GM23338 (cell line): ENCODE measurements at regions not wholly inside any gene's neighbourhood (a gene's known extent, or its start where the extent isn't known, plus 50 kb on each side); places are given as distances from the start of the nearest gene placed in this dataset.

Experiments
- ATAC-seq: fragments of 200-7000 bp; cut with Tn5 transposase; 3 replicates; pipeline ENCODE4 v1.9.1; 2020
- DNase-seq: peaks from one replicate; pipeline ENCODE4 v3.0.0-alpha.2; 2015; ENCODE audit warnings: low spot score
- H2AFZ ChIP-seq: fragments of 200-600 bp; sonication (generic); 2 replicates; pipeline ENCODE4 v1.8.0; 2016; ENCODE audit warnings: antibody characterized with exemption, mild to moderate bottlenecking, moderate library complexity
- H3F3A ChIP-seq: fragments of 200-600 bp; sonication (generic); replicated peaks from 2 replicates; pipeline ENCODE4 v1.8.0; 2017; ENCODE audit warnings: antibody characterized with exemption, mixed run types, low read depth
- H3K27ac ChIP-seq: fragments of 200-600 bp; sonication (generic); 2 replicates; pipeline ENCODE4 v1.6.1; 2016; ENCODE audit warnings: low read depth
- H3K27me3 ChIP-seq: fragments of 200-600 bp; sonication (generic); 2 replicates; pipeline ENCODE4 v1.8.0; 2016; ENCODE audit warnings: mild to moderate bottlenecking, mixed run types, moderate library complexity; ENCODE audit not compliant: insufficient read depth
- H3K36me3 ChIP-seq: fragments of 200-600 bp; sonication (generic); 2 replicates; pipeline ENCODE4 v1.8.0; 2016; ENCODE audit warnings: mild to moderate bottlenecking; ENCODE audit not compliant: insufficient read depth
- H3K4me1 ChIP-seq: fragments of 200-600 bp; sonication (generic); 2 replicates; pipeline ENCODE4 v1.8.0; 2016; ENCODE audit warnings: mild to moderate bottlenecking, moderate library complexity; ENCODE audit not compliant: insufficient read depth
- H3K4me2 ChIP-seq: fragments of 200-600 bp; sonication (generic); 2 replicates; pipeline ENCODE4 v1.7.1; 2017; ENCODE audit warnings: mixed run types
- H3K4me3 ChIP-seq: fragments of 200-600 bp; sonication (generic); 2 replicates; pipeline ENCODE4 v1.6.1; 2016; ENCODE audit warnings: mixed run types
- H3K79me2 ChIP-seq: fragments of 200-600 bp; sonication (generic); replicated peaks from 2 replicates; pipeline ENCODE4 v1.8.0; 2017; ENCODE audit warnings: mild to moderate bottlenecking; ENCODE audit not compliant: insufficient read depth
- H3K9me2 ChIP-seq: fragments of 200-600 bp; sonication (generic); 2 replicates; pipeline ENCODE4 v1.8.0; 2017; ENCODE audit not compliant: insufficient read depth
- H4K20me1 ChIP-seq: fragments of 200-600 bp; sonication (generic); replicated peaks from 2 replicates; pipeline ENCODE4 v1.8.0; 2017; ENCODE audit warnings: mild to moderate bottlenecking; ENCODE audit not compliant: insufficient read depth
- H3K27ac Mint-ChIP-seq: 2 replicates; pipeline ENCODE4 v1.8.0; 2020; ENCODE audit warnings: inconsistent platforms, mild to moderate bottlenecking, moderate library complexity, mixed read lengths
- H3K27me3 Mint-ChIP-seq: 3 replicates; pipeline ENCODE4 v1.8.0; 2022; ENCODE audit warnings: low read depth, mild to moderate bottlenecking, moderate library complexity, mixed read lengths, inconsistent platforms; ENCODE audit not compliant: insufficient read depth, poor library complexity
- H3K36me3 Mint-ChIP-seq: 3 replicates; pipeline ENCODE4 v1.8.0; 2021; ENCODE audit warnings: low read depth, mild to moderate bottlenecking, inconsistent platforms, moderate library complexity, mixed read lengths
- H3K4me1 Mint-ChIP-seq: 3 replicates; pipeline ENCODE4 v1.8.0; 2020; ENCODE audit warnings: mild to moderate bottlenecking, inconsistent platforms, mixed read lengths
- H3K4me3 Mint-ChIP-seq: 3 replicates; pipeline ENCODE4 v1.8.0; 2021; ENCODE audit warnings: moderate library complexity, mild to moderate bottlenecking, inconsistent platforms, mixed read lengths
- H3K9me3 Mint-ChIP-seq: 3 replicates; pipeline ENCODE4 v1.8.0; 2020; ENCODE audit warnings: moderate library complexity, mild to moderate bottlenecking, inconsistent platforms, mixed read lengths
- CREB1 ChIP-seq: fragments of 250-450 bp; sonication (Bioruptor Pico); IDR thresholded peaks from 2 replicates; pipeline ENCODE4 v1.5.0; 2020; ENCODE audit warnings: low read depth, mild to moderate bottlenecking, moderate library complexity
- ETS1 ChIP-seq: IDR thresholded peaks from 2 replicates; pipeline ENCODE4 v1.6.1; 2016; ENCODE audit warnings: antibody characterized with exemption
- JUNB ChIP-seq: IDR thresholded peaks from one replicate; pipeline ENCODE4 v1.6.1; 2016; ENCODE audit warnings: antibody characterized with exemption; ENCODE audit not compliant: unreplicated experiment
- NANOG ChIP-seq: IDR thresholded peaks from 2 replicates; pipeline ENCODE4 v1.6.1; 2016; ENCODE audit warnings: antibody characterized with exemption, borderline replicate concordance
- TF ChIP-seq, protein P1 (sequence below): fragments of 250-450 bp; sonication (Bioruptor Pico); IDR thresholded peaks from 2 replicates; pipeline ENCODE4 v1.5.0; 2020; ENCODE audit warnings: mild to moderate bottlenecking, moderate library complexity

DNA sequence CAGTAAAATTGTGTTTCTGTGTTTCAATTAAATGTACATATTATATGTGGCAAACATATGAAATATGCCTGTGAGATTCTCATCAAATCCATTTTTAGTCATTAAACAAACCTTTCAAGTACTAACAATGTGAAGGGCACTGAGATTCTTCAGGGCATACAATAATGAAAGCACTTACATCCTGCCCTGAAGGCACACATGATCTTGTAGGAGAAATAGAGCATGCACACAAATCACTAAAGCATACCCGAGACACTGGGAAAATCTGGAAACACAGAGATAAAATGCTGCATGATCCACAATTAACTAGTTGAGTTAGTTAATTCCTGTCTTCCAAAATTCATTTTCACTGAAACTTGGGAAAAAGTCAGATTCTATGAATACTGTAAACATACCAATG lies 810.5 kb upstream of the NECTIN3 start:
- Histone ChIP-seq H3K9me2 (peaks cover 5% of the 10 kb centered on the region; the same call in 1 of the 2 replicates), H4K20me1 (no peaks in the 10 kb centered on the region), H3K4me1 (peaks cover 15% of the 10 kb centered on the region), H2AFZ (no peak overlapping the region), H3K36me3 (no peaks in the 10 kb centered on the region), H3K4me2 (no peak overlapping the region), H3F3A (no peaks in the 10 kb centered on the region), H3K4me3 (no peak overlapping the region), H3K27me3 (no peaks in the 10 kb centered on the region), H3K79me2 (no peaks in the 10 kb centered on the region), H3K27ac (no peak overlapping the region)
- H3K27me3 Mint-ChIP-seq, result no peaks in the 10 kb centered on the region
- ATAC-seq (no peak), DNase-seq (no peak)
- H3K4me1 Mint-ChIP-seq, result peaks cover 21% of the 10 kb centered on the region
- H3K9me3 Mint-ChIP-seq, result no peaks in the 10 kb centered on the region
- no peak overlapping the region; the same call in 1 of the 2 replicates for H3K27ac Mint-ChIP-seq
- TF ChIP-seq, protein P1, sequence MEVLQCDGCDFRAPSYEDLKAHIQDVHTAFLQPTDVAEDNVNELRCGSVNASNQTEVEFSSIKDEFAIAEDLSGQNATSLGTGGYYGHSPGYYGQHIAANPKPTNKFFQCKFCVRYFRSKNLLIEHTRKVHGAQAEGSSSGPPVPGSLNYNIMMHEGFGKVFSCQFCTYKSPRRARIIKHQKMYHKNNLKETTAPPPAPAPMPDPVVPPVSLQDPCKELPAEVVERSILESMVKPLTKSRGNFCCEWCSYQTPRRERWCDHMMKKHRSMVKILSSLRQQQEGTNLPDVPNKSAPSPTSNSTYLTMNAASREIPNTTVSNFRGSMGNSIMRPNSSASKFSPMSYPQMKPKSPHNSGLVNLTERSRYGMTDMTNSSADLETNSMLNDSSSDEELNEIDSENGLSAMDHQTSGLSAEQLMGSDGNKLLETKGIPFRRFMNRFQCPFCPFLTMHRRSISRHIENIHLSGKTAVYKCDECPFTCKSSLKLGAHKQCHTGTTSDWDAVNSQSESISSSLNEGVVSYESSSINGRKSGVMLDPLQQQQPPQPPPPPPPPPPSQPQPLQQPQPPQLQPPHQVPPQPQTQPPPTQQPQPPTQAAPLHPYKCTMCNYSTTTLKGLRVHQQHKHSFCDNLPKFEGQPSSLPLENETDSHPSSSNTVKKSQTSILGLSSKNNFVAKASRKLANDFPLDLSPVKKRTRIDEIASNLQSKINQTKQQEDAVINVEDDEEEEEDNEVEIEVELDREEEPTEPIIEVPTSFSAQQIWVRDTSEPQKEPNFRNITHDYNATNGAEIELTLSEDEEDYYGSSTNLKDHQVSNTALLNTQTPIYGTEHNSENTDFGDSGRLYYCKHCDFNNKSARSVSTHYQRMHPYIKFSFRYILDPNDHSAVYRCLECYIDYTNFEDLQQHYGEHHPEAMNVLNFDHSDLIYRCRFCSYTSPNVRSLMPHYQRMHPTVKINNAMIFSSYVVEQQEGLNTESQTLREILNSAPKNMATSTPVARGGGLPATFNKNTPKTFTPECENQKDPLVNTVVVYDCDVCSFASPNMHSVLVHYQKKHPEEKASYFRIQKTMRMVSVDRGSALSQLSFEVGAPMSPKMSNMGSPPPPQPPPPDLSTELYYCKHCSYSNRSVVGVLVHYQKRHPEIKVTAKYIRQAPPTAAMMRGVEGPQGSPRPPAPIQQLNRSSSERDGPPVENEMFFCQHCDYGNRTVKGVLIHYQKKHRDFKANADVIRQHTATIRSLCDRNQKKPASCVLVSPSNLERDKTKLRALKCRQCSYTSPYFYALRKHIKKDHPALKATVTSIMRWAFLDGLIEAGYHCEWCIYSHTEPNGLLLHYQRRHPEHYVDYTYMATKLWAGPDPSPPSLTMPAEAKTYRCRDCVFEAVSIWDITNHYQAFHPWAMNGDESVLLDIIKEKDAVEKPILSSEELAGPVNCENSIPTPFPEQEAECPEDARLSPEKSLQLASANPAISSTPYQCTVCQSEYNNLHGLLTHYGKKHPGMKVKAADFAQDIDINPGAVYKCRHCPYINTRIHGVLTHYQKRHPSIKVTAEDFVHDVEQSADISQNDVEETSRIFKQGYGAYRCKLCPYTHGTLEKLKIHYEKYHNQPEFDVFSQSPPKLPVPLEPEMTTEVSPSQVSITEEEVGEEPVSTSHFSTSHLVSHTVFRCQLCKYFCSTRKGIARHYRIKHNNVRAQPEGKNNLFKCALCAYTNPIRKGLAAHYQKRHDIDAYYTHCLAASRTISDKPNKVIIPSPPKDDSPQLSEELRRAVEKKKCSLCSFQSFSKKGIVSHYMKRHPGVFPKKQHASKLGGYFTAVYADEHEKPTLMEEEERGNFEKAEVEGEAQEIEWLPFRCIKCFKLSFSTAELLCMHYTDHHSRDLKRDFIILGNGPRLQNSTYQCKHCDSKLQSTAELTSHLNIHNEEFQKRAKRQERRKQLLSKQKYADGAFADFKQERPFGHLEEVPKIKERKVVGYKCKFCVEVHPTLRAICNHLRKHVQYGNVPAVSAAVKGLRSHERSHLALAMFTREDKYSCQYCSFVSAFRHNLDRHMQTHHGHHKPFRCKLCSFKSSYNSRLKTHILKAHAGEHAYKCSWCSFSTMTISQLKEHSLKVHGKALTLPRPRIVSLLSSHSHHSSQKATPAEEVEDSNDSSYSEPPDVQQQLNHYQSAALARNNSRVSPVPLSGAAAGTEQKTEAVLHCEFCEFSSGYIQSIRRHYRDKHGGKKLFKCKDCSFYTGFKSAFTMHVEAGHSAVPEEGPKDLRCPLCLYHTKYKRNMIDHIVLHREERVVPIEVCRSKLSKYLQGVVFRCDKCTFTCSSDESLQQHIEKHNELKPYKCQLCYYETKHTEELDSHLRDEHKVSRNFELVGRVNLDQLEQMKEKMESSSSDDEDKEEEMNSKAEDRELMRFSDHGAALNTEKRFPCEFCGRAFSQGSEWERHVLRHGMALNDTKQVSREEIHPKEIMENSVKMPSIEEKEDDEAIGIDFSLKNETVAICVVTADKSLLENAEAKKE (CRISPR knock-in tag), result no peak
- TF ChIP-seq ETS1 (no peak), CREB1 (CRISPR knock-in tag) (no peak)
- H3K4me3 Mint-ChIP-seq, result no peak overlapping the region
- peaks cover 5% of the 10 kb centered on the region; the same call in 1 of the 3 replicates for H3K36me3 Mint-ChIP-seq

DNA sequence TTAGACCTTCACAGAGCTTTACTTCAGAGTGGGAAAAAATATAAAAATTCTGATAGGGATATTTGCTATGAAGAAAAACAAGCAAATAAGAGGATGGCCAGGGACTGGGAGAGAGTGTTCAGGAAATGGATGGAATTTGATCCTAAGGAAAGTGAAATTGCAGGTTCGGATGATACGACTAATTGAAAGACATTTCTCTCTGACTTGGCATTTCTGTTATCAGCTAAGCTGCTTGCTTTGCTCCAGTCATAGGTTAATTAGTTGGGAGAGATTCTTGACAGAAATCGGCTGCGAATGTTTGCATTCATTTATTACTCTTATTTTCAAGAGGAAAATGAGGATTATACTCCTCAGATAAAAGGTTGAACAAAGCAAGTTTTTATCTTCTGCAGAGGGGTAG lies 808.7 kb upstream of the NECTIN3 start:
- Mint-ChIP-seq H3K4me1 (peaks cover 22% of the 10 kb centered on the region), H3K4me3 (no peak overlapping the region), H3K36me3 (peaks cover 3% of the 10 kb centered on the region; the same call in 1 of the 3 replicates), H3K27ac (peak overlapping the region; percentile 28; the same call in 1 of the 2 replicates), H3K27me3 (no peaks in the 10 kb centered on the region), H3K9me3 (no peaks in the 10 kb centered on the region)
- H2AFZ ChIP-seq, result peak overlapping the region; percentile 8; the same call in 1 of the 2 replicates
- H3K9me2 ChIP-seq, result peaks cover 4% of the 10 kb centered on the region; the same call in 1 of the 2 replicates
- DNase-seq (no peak), ATAC-seq (no peak)
- H3K4me3 ChIP-seq, result no peak overlapping the region
- H3K4me1 ChIP-seq, result peaks cover 18% of the 10 kb centered on the region
- H3K27me3 ChIP-seq, result no peaks in the 10 kb centered on the region
- no peaks in the 10 kb centered on the region for H4K20me1 ChIP-seq
- H3K27ac ChIP-seq, result no peak overlapping the region
- no peaks in the 10 kb centered on the region for H3K79me2 ChIP-seq
- no peaks in the 10 kb centered on the region for H3K36me3 ChIP-seq
- no peak overlapping the region for H3K4me2 ChIP-seq
- H3F3A ChIP-seq, result no peaks in the 10 kb centered on the region
- TF ChIP-seq CREB1 (CRISPR knock-in tag) (no peak), ETS1 (no peak), JUNB (no peak), NANOG (no peak)
